ENCODE measurements at regions not wholly inside any gene's neighbourhood (a gene's known extent, or its start where the extent isn't known, plus 50 kb on each side); places are given as distances from the start of the nearest gene placed in this dataset.

GRCh38 chr2:180722551-180723239 is 257.7 kb upstream of the UBE2E3 start:
- Histone ChIP-seq H3K4me3 (ENCODE audit: low read length) (no peak overlapping the region), H3K79me2 (ENCODE audit: low read length) (no peaks in the 10 kb centered on the region), H3K9me2 (replicated peaks; ENCODE audit: low read length) (no peaks in the 10 kb centered on the region), H3K4me1 (ENCODE audit: insufficient read depth, low read length) (peaks cover 27% of the 10 kb centered on the region), H3K4me2 (ENCODE audit: low read length) (peak overlapping the region; percentile 23), H3F3A (ENCODE audit: low read length, unreplicated experiment) (peaks cover 5% of the 10 kb centered on the region), H3K27me3 (ENCODE audit: low read length) (no peaks in the 10 kb centered on the region), H3K9me3 (ENCODE audit: low read length) (no peaks in the 10 kb centered on the region), H3K9ac (ENCODE audit: low read length) (peak overlapping the region; percentile 21), H4K20me1 (ENCODE audit: low read length) (no peaks in the 10 kb centered on the region), H3K27ac (ENCODE audit: low read length) (peak overlapping the region; percentile 71), H3K36me3 (ENCODE audit: low read depth, low read length) (peaks cover 12% of the 10 kb centered on the region), H2AFZ (ENCODE audit: low read length) (no peak overlapping the region)
- peak; percentile 84 for ATAC-seq
- ChIA-PET CTCF (interaction anchor here (0.6 to 1.2 kb wide), 2 partner anchors 29 to 258 kb away, joined by 3 to 5 read pairs; partner anchors contain the start of gene UBE2E3), POLR2A (ENCODE audit: unreplicated experiment) (interaction anchor here (0.6 to 1.3 kb wide), 4 partner anchors 15 to 473 kb away, joined by 3 to 6 read pairs (median 4); partner anchors contain the start of gene UBE2E3)
- intact Hi-C loops (cut with micrococcal nuclease): loop anchor here (1.0 to 10.0 kb wide), 4 partner anchors 29 to 598 kb away; no protein-coding TSS in a partner anchor
- DNase-seq: peak; percentile 77
- no peak for TF ChIP-seq CTCF (conservative IDR thresholded peaks at IDR 0.05; ENCODE audit: low read depth, low read length)
- TF ChIP-seq EZH2 (IDR thresholded peaks at IDR 0.05; ENCODE audit: low read length, unreplicated experiment): no peak
- no peak for TF ChIP-seq EZH2phosphoT487 (IDR thresholded peaks at IDR 0.05; ENCODE audit: borderline replicate concordance, low read length)
- BruUV-seq (replicated peaks): no TSS peak

DNA sequence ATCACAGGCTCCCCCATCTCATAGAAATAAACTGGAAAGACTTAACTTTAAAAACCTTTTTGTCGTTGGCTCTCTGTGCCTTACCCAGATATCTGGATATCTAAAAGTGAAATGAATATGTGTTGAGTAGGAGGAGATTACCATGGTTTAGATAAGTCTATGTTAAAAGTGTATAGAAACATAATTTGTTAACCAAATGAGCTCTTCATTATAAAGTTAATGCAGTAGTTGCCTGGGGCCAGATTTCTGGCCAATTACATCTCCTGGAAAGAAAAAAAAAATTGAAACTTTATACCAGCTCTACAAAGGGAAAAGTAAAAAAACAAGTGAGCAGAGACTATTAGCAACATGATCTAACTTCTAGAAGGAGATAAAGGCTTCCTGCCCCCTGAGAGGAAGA is 259.6 kb upstream of the UBE2E3 start:
- Histone ChIP-seq H3K27ac (ENCODE audit: low read length) (no peak overlapping the region), H3K9ac (ENCODE audit: low read length) (no peak overlapping the region), H3K4me2 (ENCODE audit: low read length) (no peak overlapping the region), H3K4me3 (ENCODE audit: low read length) (no peak overlapping the region), H3K36me3 (ENCODE audit: low read depth, low read length) (peaks cover 7% of the 10 kb centered on the region), H4K20me1 (ENCODE audit: low read length) (no peaks in the 10 kb centered on the region), H3K9me3 (ENCODE audit: low read length) (no peaks in the 10 kb centered on the region), H3K27me3 (ENCODE audit: low read length) (no peaks in the 10 kb centered on the region), H3F3A (ENCODE audit: low read length, unreplicated experiment) (peaks cover 5% of the 10 kb centered on the region), H3K4me1 (ENCODE audit: insufficient read depth, low read length) (peaks cover 43% of the 10 kb centered on the region), H3K9me2 (replicated peaks; ENCODE audit: low read length) (no peaks in the 10 kb centered on the region), H2AFZ (ENCODE audit: low read length) (no peak overlapping the region), H3K79me2 (ENCODE audit: low read length) (no peaks in the 10 kb centered on the region)
- ATAC-seq: no peak
- CTCF ChIA-PET: no interaction called here
- TF ChIP-seq EZH2 (IDR thresholded peaks at IDR 0.05; ENCODE audit: low read length, unreplicated experiment) (no peak), CTCF (conservative IDR thresholded peaks at IDR 0.05; ENCODE audit: low read depth, low read length) (no peak), EZH2phosphoT487 (IDR thresholded peaks at IDR 0.05; ENCODE audit: borderline replicate concordance, low read length) (no peak)
- BruUV-seq (replicated peaks): no TSS peak
- POLR2A ChIA-PET (ENCODE audit: unreplicated experiment): no interaction called here
- intact Hi-C loops (cut with micrococcal nuclease): loop anchor here (10.0 kb wide), 1 partner anchor 596 kb away; no protein-coding TSS in a partner anchor
- no peak for DNase-seq

GRCh38 chr2:180717588-180717987 is 262.8 kb upstream of the UBE2E3 start:
- TF ChIP-seq EZH2 (IDR thresholded peaks at IDR 0.05; ENCODE audit: low read length, unreplicated experiment): no peak
- TF ChIP-seq EZH2phosphoT487 (IDR thresholded peaks at IDR 0.05; ENCODE audit: borderline replicate concordance, low read length): no peak
- no peak for TF ChIP-seq CTCF (conservative IDR thresholded peaks at IDR 0.05; ENCODE audit: low read depth, low read length)
- Histone ChIP-seq H3K4me1 (ENCODE audit: insufficient read depth, low read length) (peaks cover 41% of the 10 kb centered on the region), H3F3A (ENCODE audit: low read length, unreplicated experiment) (peaks cover 2% of the 10 kb centered on the region), H3K27me3 (ENCODE audit: low read length) (no peaks in the 10 kb centered on the region), H3K4me2 (ENCODE audit: low read length) (no peak overlapping the region), H2AFZ (ENCODE audit: low read length) (no peak overlapping the region), H3K9me3 (ENCODE audit: low read length) (no peaks in the 10 kb centered on the region), H3K9me2 (replicated peaks; ENCODE audit: low read length) (no peaks in the 10 kb centered on the region), H4K20me1 (ENCODE audit: low read length) (no peaks in the 10 kb centered on the region), H3K79me2 (ENCODE audit: low read length) (0 out of 2 replicates have a peak, but pooled peaks cover 4% of the 10 kb centered on the region), H3K4me3 (ENCODE audit: low read length) (no peak overlapping the region), H3K27ac (ENCODE audit: low read length) (no peak overlapping the region), H3K36me3 (ENCODE audit: low read depth, low read length) (peaks cover 4% of the 10 kb centered on the region), H3K9ac (ENCODE audit: low read length) (no peak overlapping the region)
- ChIA-PET POLR2A (ENCODE audit: unreplicated experiment) (no interaction called here), CTCF (no interaction called here)
- DNase-seq (no peak), ATAC-seq (no peak)
- no TSS peak for BruUV-seq (replicated peaks)
- intact Hi-C loops (cut with micrococcal nuclease): no loop called here
